Ishikawa (cell line): ENCODE measurements at regions not wholly inside any gene's neighbourhood (a gene's known extent, or its start where the extent isn't known, plus 50 kb on each side); places are given as distances from the start of the nearest gene placed in this dataset.

Experiments used
- EP300 ChIP-seq: IDR thresholded peaks from 2 replicates; pipeline ENCODE4 v1.6.1; 2012; ENCODE audit warnings: borderline replicate concordance
- FOXM1 ChIP-seq: IDR thresholded peaks from 2 replicates; pipeline ENCODE4 v1.6.1; 2012; ENCODE audit warnings: low read depth, borderline replicate concordance
- RAD21 ChIP-seq: IDR thresholded peaks from 2 replicates; pipeline ENCODE4 v1.6.1; 2012; ENCODE audit warnings: low read depth
- TAF1 ChIP-seq: IDR thresholded peaks from 2 replicates; pipeline ENCODE4 v1.6.1; 2012; ENCODE audit warnings: low read depth, mild to moderate bottlenecking
- USF1 ChIP-seq: IDR thresholded peaks from 2 replicates; pipeline ENCODE4 v1.6.1; 2012

DNA sequence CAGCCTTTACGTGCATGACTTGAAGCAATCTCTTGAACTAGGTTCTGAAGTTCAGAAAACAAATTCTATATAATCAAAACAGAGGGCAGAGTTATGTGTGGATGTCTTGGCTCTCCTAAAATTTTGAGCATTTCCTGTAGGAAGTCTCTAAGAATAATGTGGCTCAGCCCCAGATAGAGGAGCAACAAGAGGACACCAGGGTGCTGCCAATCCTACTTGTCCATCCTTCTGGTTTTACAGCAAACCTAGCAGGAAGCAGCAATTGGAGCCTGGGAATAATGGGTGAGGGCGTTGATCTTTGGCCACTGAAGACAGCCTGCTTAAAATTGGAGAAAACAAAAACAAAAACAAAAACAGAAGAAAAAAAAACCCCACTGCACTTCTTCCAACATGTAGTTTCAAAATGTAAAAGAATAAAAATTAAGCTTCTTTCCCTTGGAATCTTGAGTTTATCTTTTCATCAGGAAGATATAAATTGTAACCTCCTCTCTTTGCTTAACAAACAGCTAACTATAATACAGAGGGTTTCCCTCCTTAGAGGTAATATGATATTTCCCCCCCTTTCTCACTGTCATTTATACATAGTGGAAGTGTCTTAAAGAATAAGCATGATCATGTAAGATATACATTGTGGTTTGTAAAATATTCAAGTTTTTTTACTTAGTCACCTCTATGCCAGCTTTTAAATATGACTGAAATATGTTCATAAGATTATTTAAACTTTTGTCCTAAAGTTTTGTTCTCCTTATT lies 130.6 kb downstream of the FBXO8 start:
- TF ChIP-seq FOXM1 (no peak), USF1 (no peak), TAF1 (no peak), EP300 (no peak), RAD21 (no peak)
